Skeletal muscle tissue (tissue), 3 donors: ENCODE measurements at regions not wholly inside any gene's neighbourhood (a gene's known extent, or its start where the extent isn't known, plus 50 kb on each side); places are given as distances from the start of the nearest gene placed in this dataset.

Experiments used
- H3K27ac ChIP-seq: one replicate; pipeline ENCODE4 v1.7.0; 2013; ENCODE audit warnings: mild to moderate bottlenecking, low read depth, low read length, inconsistent platforms
- H3K27me3 ChIP-seq, 3 donors: one replicate each; pipeline ENCODE4 v1.7.0; 2013; ENCODE audit warnings: low read length in 3 of 3; ENCODE audit not compliant: control insufficient read depth in 3 of 3, insufficient read depth in 3 of 3
- H3K36me3 ChIP-seq, 3 donors: one replicate each; pipeline ENCODE4 v1.7.0; 2013; ENCODE audit warnings: low read length in 3 of 3; ENCODE audit not compliant: control insufficient read depth in 3 of 3, insufficient read depth in 3 of 3
- H3K4me1 ChIP-seq, 3 donors: one replicate each; pipeline ENCODE4 v1.7.0; 2013; ENCODE audit warnings: low read length in 3 of 3, mild to moderate bottlenecking in 3 of 3; ENCODE audit not compliant: control insufficient read depth in 3 of 3, insufficient read depth in 3 of 3
- H3K4me3 ChIP-seq, 3 donors: one replicate each; pipeline ENCODE4 v1.7.0; 2013; ENCODE audit warnings: low read length in 3 of 3
- H3K9ac ChIP-seq, 3 donors: one replicate each; pipeline ENCODE4 v1.7.0; 2013; ENCODE audit warnings: low read length in 3 of 3, mild to moderate bottlenecking in 3 of 3, moderate library complexity in 2 of 3, low read depth in 1 of 3
- H3K9me3 ChIP-seq, 3 donors: one replicate each; pipeline ENCODE4 v1.7.0; 2013; ENCODE audit warnings: low read length in 3 of 3; ENCODE audit not compliant: control insufficient read depth in 3 of 3
- donor health status: Osteomylitis.

GRCh38 chr22:49365191-49365837 is 462.4 kb downstream of the BRD1 start:
- no peaks in the 10 kb centered on the region for H3K9me3 ChIP-seq
- H3K9ac ChIP-seq: no peak overlapping the region
- no peak overlapping the region for H3K4me3 ChIP-seq
- H3K27me3 ChIP-seq: peaks cover 8 to 33% (median 20%) of the 10 kb centered on the region in 3 donors
- H3K27ac ChIP-seq: no peak overlapping the region
- no peaks in the 10 kb centered on the region for H3K36me3 ChIP-seq
- H3K4me1 ChIP-seq: no peaks in the 10 kb centered on the region

GRCh38 chr22:49364398-49364797 is 463.3 kb downstream of the BRD1 start:
- peaks cover 8 to 25% (median 12%) of the 10 kb centered on the region in 3 donors for H3K27me3 ChIP-seq
- no peak overlapping the region for H3K4me3 ChIP-seq
- H3K9ac ChIP-seq: no peak overlapping the region
- no peaks in the 10 kb centered on the region for H3K36me3 ChIP-seq
- H3K9me3 ChIP-seq: no peaks in the 10 kb centered on the region
- H3K27ac ChIP-seq: no peak overlapping the region
- no peaks in the 10 kb centered on the region for H3K4me1 ChIP-seq

GRCh38 chr22:49363526-49364230 is 464.0 kb downstream of the BRD1 start:
- H3K4me3 ChIP-seq: no peak overlapping the region
- H3K9ac ChIP-seq: no peak overlapping the region
- H3K36me3 ChIP-seq: no peaks in the 10 kb centered on the region
- no peaks in the 10 kb centered on the region for H3K4me1 ChIP-seq
- H3K27me3 ChIP-seq: peaks cover 3 to 24% (median 7%) of the 10 kb centered on the region in 3 donors
- H3K9me3 ChIP-seq: no peaks in the 10 kb centered on the region
- H3K27ac ChIP-seq: no peak overlapping the region

GRCh38 chr22:49362211-49362839 is 465.3 kb downstream of the BRD1 start:
- H3K27ac ChIP-seq: no peak overlapping the region
- H3K4me3 ChIP-seq: no peak overlapping the region
- H3K27me3 ChIP-seq: peaks cover 0 to 22% (median 7%) of the 10 kb centered on the region in 3 donors
- H3K9me3 ChIP-seq: no peaks in the 10 kb centered on the region
- H3K4me1 ChIP-seq: no peaks in the 10 kb centered on the region
- no peaks in the 10 kb centered on the region for H3K36me3 ChIP-seq
- no peak overlapping the region for H3K9ac ChIP-seq

GRCh38 chr22:49361164-49361563 is 466.5 kb downstream of the BRD1 start:
- Histone ChIP-seq H3K27ac (no peak overlapping the region), H3K9ac (no peak overlapping the region), H3K36me3 (no peaks in the 10 kb centered on the region), H3K27me3 (peaks cover 0 to 26% (median 7%) of the 10 kb centered on the region in 3 donors), H3K4me1 (no peaks in the 10 kb centered on the region), H3K9me3 (no peaks in the 10 kb centered on the region), H3K4me3 (no peak overlapping the region)

- Histone ChIP-seq H3K36me3 (no peaks in the 10 kb centered on the region), H3K4me1 (no peaks in the 10 kb centered on the region), H3K27ac (no peak overlapping the region), H3K27me3 (peaks cover 0 to 26% (median 7%) of the 10 kb centered on the region in 3 donors), H3K9ac (no peak overlapping the region), H3K4me3 (no peak overlapping the region), H3K9me3 (no peaks in the 10 kb centered on the region)
Observed at GRCh38 chr22:49360746-49361145, 466.9 kb downstream of the BRD1 start.

- H3K27me3 ChIP-seq: peaks cover 0 to 36% (median 5%) of the 10 kb centered on the region in 3 donors
Observed at GRCh38 chr22:49359076-49359475, 468.6 kb downstream of the BRD1 start.

GRCh38 chr22:49357661-49358440 is 469.8 kb downstream of the BRD1 start:
- no peak overlapping the region for H3K27ac ChIP-seq
- peaks cover 0 to 35% (median 5%) of the 10 kb centered on the region in 3 donors for H3K27me3 ChIP-seq
- no peak overlapping the region for H3K9ac ChIP-seq
- H3K36me3 ChIP-seq: no peaks in the 10 kb centered on the region
- H3K4me1 ChIP-seq: no peaks in the 10 kb centered on the region
- H3K9me3 ChIP-seq: no peaks in the 10 kb centered on the region
- no peak overlapping the region for H3K4me3 ChIP-seq

More at GRCh38 chr22:49359076-49359475, 468.6 kb downstream of the BRD1 start:
- Histone ChIP-seq H3K9ac (no peak overlapping the region), H3K4me3 (no peak overlapping the region), H3K27ac (no peak overlapping the region), H3K36me3 (no peaks in the 10 kb centered on the region), H3K4me1 (no peaks in the 10 kb centered on the region), H3K9me3 (no peaks in the 10 kb centered on the region)

- H3K4me3 ChIP-seq: no peak overlapping the region
- H3K36me3 ChIP-seq: no peaks in the 10 kb centered on the region
- no peaks in the 10 kb centered on the region for H3K9me3 ChIP-seq
- no peak overlapping the region for H3K9ac ChIP-seq
- peaks cover 4 to 45% (median 10%) of the 10 kb centered on the region in 3 donors for H3K27me3 ChIP-seq
- no peak overlapping the region for H3K27ac ChIP-seq
- H3K4me1 ChIP-seq: no peaks in the 10 kb centered on the region
Observed at GRCh38 chr22:49356428-49356827, 471.2 kb downstream of the BRD1 start.
